HEK293 (cell line): ENCODE measurements at regions not wholly inside any gene's neighbourhood (a gene's known extent, or its start where the extent isn't known, plus 50 kb on each side); places are given as distances from the start of the nearest gene placed in this dataset.
A peak's percentile ranks its signal among the peaks of the same experiment; 100 is the strongest.

Experiments used
- CTCF ChIA-PET: fragments of 350-600 bp; formaldehyde crosslinking; extraction: SDS; loops from one replicate; lab custom pipeline; 2021; ENCODE audit warnings: antibody characterized with exemption; lab: Yijun Ruan, JAX
- POLR2A ChIA-PET: fragments of 300-600 bp; formaldehyde crosslinking; extraction: SDS; loops from one replicate; lab custom pipeline; 2020; ENCODE audit warnings: antibody characterized with exemption, inconsistent platforms; lab: Yijun Ruan, JAX
- H3K27ac ChIP-seq: fragments of 200-500 bp; sonication (Bioruptor generic); 2 replicates; pipeline ENCODE4 v1.5.1; 2014; ENCODE audit warnings: low read depth, low read length, control low read depth, inconsistent platforms; ENCODE audit errors: extremely low read depth
- H3K36me3 ChIP-seq, 2 experiments: fragments of 200-500 bp in 1 of 2; sonication (Bioruptor generic) in 1 of 2; 1 replicate in 1 of 2; 2 replicates in 1 of 2; pipeline ENCODE4 v1.5.1; 2014 to 2017; ENCODE audit warnings: inconsistent platforms in 2 of 2, low read length in 2 of 2; ENCODE audit not compliant: control insufficient read depth in 2 of 2, insufficient read depth in 1 of 2
- H3K4me1 ChIP-seq: fragments of 200-500 bp; sonication (Bioruptor generic); 2 replicates; pipeline ENCODE4 v1.5.1; 2014; ENCODE audit warnings: mild to moderate bottlenecking, low read length, inconsistent platforms; ENCODE audit not compliant: control insufficient read depth, insufficient read depth
- H3K4me3 ChIP-seq: 2 replicates; pipeline ENCODE4 v1.5.1; 2011; ENCODE audit warnings: low read depth, mild to moderate bottlenecking, control low read depth, low read length, moderate library complexity
- H3K9me3 ChIP-seq: fragments of 200-500 bp; sonication (Bioruptor generic); 2 replicates; pipeline ENCODE4 v1.5.1; 2014; ENCODE audit warnings: low read depth, low read length, inconsistent platforms; ENCODE audit not compliant: control insufficient read depth, insufficient read depth
- ATF2 ChIP-seq: fragments of 450-650 bp; formaldehyde crosslinking; IDR thresholded peaks from 2 replicates; pipeline ENCODE4 v1.5.1; 2016; ENCODE audit warnings: missing biosample characterization, missing genetic modification characterization, low read depth
- GFI1B ChIP-seq: fragments of 450-650 bp; formaldehyde crosslinking; IDR thresholded peaks from 2 replicates; pipeline ENCODE4 v1.5.1; 2016; ENCODE audit warnings: missing biosample characterization, missing genetic modification characterization
- KLF7 ChIP-seq: fragments of 450-650 bp; formaldehyde crosslinking; IDR thresholded peaks from 2 replicates; pipeline ENCODE4 v1.5.1; 2016; ENCODE audit warnings: missing biosample characterization, missing genetic modification characterization, borderline replicate concordance
- PBX3 ChIP-seq: sonication (generic); formaldehyde crosslinking; IDR thresholded peaks from 2 replicates; pipeline ENCODE4 v1.8.1; 2022; ENCODE audit warnings: mild to moderate bottlenecking, moderate library complexity, missing genetic modification reagents
- TRIM28 ChIP-seq: IDR thresholded peaks from 2 replicates; pipeline ENCODE4 v1.6.1; 2011; ENCODE audit warnings: low read length, control low read depth, borderline replicate concordance
- ZBTB1 ChIP-seq: fragments of 450-650 bp; formaldehyde crosslinking; IDR thresholded peaks from 2 replicates; pipeline ENCODE4 v1.5.1; 2016; ENCODE audit warnings: missing biosample characterization, missing genetic modification characterization
- ZBTB48 ChIP-seq: fragments of 450-650 bp; formaldehyde crosslinking; IDR thresholded peaks from 2 replicates; pipeline ENCODE4 v1.5.1; 2016; ENCODE audit warnings: missing biosample characterization, missing genetic modification characterization
- ZBTB7A ChIP-seq: fragments of 450-650 bp; formaldehyde crosslinking; IDR thresholded peaks from 2 replicates; pipeline ENCODE4 v1.5.1; 2016; ENCODE audit warnings: low read depth, missing biosample characterization, missing genetic modification characterization
- ZFP41 ChIP-seq: fragments of 450-650 bp; formaldehyde crosslinking; IDR thresholded peaks from 2 replicates; pipeline ENCODE4 v1.5.1; 2016; ENCODE audit warnings: missing biosample characterization, missing genetic modification characterization, borderline replicate concordance
- ZNF148 ChIP-seq: fragments of 450-650 bp; formaldehyde crosslinking; IDR thresholded peaks from 2 replicates; pipeline ENCODE4 v1.5.0; 2017; ENCODE audit warnings: missing biosample characterization, missing genetic modification characterization, borderline replicate concordance
- ZNF2 ChIP-seq: fragments of 450-650 bp; formaldehyde crosslinking; IDR thresholded peaks from 2 replicates; pipeline ENCODE4 v1.5.1; 2016; ENCODE audit warnings: missing biosample characterization, missing genetic modification characterization
- ZNF354C ChIP-seq: fragments of 450-650 bp; formaldehyde crosslinking; IDR thresholded peaks from 2 replicates; pipeline ENCODE4 v1.5.1; 2016; ENCODE audit warnings: missing biosample characterization, missing genetic modification characterization, low read depth, borderline replicate concordance
- ZNF398 ChIP-seq: fragments of 450-650 bp; formaldehyde crosslinking; IDR thresholded peaks from 2 replicates; pipeline ENCODE4 v1.5.1; 2017; ENCODE audit warnings: missing biosample characterization, missing genetic modification characterization
- ZNF48 ChIP-seq: fragments of 450-650 bp; formaldehyde crosslinking; IDR thresholded peaks from 2 replicates; pipeline ENCODE4 v1.5.1; 2016; ENCODE audit warnings: missing biosample characterization, missing genetic modification characterization
- ZNF513 ChIP-seq: fragments of 450-650 bp; IDR thresholded peaks from 2 replicates; pipeline ENCODE4 v1.5.1; 2018; ENCODE audit warnings: missing biosample characterization, missing genetic modification characterization
- ZNF549 ChIP-seq: fragments of 450-650 bp; IDR thresholded peaks from 2 replicates; pipeline ENCODE4 v1.5.1; 2018; ENCODE audit warnings: missing biosample characterization, missing genetic modification characterization, mild to moderate bottlenecking, inconsistent platforms, moderate library complexity
- ZSCAN18 ChIP-seq: fragments of 450-650 bp; formaldehyde crosslinking; IDR thresholded peaks from 2 replicates; pipeline ENCODE4 v1.5.1; 2016; ENCODE audit warnings: missing biosample characterization, missing genetic modification characterization

- TF ChIP-seq ZBTB7A (tag by site-specific recombination) (no peak), ZNF354C (no peak), ZNF48 (no peak), TRIM28 (no peak), ZNF2 (tag by site-specific recombination) (no peak), ZNF148 (tag by site-specific recombination) (no peak), ZNF398 (tag by site-specific recombination) (no peak), GFI1B (tag by site-specific recombination) (no peak)
Measured at GRCh38 chr15:95432878-95433405, 897.6 kb upstream of the NR2F2 start (continued).

- no peak overlapping the region for H3K27ac ChIP-seq
- POLR2A ChIA-PET: no interaction called here
- H3K4me3 ChIP-seq: no peak overlapping the region
- H3K36me3 ChIP-seq: no peaks in the 10 kb centered on the region
- no peak for TF ChIP-seq ZFP41 (tag by site-specific recombination)
- TF ChIP-seq ZNF549 (tag by site-specific recombination): no peak
- TF ChIP-seq ZBTB48 (tag by site-specific recombination): no peak
- TF ChIP-seq ZBTB7A (tag by site-specific recombination): no peak
- TF ChIP-seq ZBTB1 (tag by site-specific recombination): no peak
- no peak for TF ChIP-seq ZSCAN18 (tag by site-specific recombination)
- no peak for TF ChIP-seq KLF7
- no peak for TF ChIP-seq PBX3 (CRISPR knock-in tag)
- CTCF ChIA-PET: interaction anchor here (0.5 to 0.7 kb wide), 3 partner anchors 530 to 1898 kb away, joined by 3 read pairs; no protein-coding TSS in a partner anchor
- no peaks in the 10 kb centered on the region for H3K9me3 ChIP-seq
- peaks cover 3% of the 10 kb centered on the region; the same call in 1 of the 2 replicates for H3K4me1 ChIP-seq
Measured at GRCh38 chr15:95439922-95440376, 890.6 kb upstream of the NR2F2 start.

- H3K36me3 ChIP-seq: no peaks in the 10 kb centered on the region
- H3K27ac ChIP-seq: no peak overlapping the region
- no peak overlapping the region for H3K4me3 ChIP-seq
- ChIA-PET POLR2A (no interaction called here), CTCF (interaction anchor here (0.7 kb wide), 1 partner anchor 529 kb away, joined by 3 read pairs; no protein-coding TSS in a partner anchor)
- H3K4me1 ChIP-seq: peaks cover 3% of the 10 kb centered on the region; the same call in 1 of the 2 replicates
- H3K9me3 ChIP-seq: no peaks in the 10 kb centered on the region
- TF ChIP-seq ZNF2 (tag by site-specific recombination) (no peak), ATF2 (tag by site-specific recombination) (0 out of 2 replicates have a peak, but pooled peaks have one; percentile 8), ZNF513 (tag by site-specific recombination) (0 out of 2 replicates have a peak, but pooled peaks have one; percentile 11)
Measured at GRCh38 chr15:95440712-95441111, 889.8 kb upstream of the NR2F2 start.
